HG03565 (cell line): ENCODE measurements at regions not wholly inside any gene's neighbourhood (a gene's known extent, or its start where the extent isn't known, plus 50 kb on each side); places are given as distances from the start of the nearest gene placed in this dataset.

ENCODE experiments used
- ATAC-seq: cut with Tn5 transposase; IDR thresholded peaks from one replicate; pipeline ENCODE4 v1.9.1; 2021; ENCODE audit warnings: mild to moderate bottlenecking, moderate library complexity; ENCODE audit not compliant: unreplicated experiment

DNA sequence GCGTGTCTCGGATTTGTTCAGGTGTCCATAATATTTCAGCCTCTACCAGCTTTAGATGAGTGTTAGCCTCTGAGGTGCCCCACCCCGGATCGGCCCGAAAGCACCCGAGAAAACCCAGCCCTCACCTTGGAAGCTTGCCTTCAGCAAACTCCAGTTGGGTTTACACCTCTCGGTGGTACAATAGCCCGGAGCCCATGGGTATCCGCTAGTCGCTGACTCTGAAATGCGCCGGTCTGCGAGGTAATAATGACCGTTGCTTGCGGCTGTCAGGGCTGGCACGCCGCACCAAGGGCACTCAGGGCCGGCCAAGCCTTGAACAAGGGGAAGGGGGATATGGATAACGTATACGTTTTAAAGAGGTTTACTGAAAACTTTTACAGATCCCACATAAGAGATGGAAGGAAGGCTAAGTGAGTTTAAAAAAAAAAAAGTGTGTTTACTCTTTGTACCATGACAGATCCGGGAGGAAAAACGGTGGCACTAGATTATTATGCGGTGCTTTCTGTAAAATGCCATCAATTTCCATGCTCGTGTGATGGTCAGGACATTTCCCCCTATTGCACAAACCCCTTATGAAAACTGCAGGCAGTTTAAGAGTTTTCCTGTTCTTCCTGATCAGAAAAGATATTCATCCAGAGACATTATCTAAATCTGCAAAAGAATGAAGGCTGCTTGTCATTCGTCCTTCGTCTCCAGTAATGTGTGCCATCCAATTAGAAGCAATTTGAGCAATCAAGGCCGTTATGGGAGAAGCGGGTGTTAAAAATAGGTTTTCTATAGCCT, 124.2 kb downstream of the TMEM161B start:
- no peak for ATAC-seq

DNA sequence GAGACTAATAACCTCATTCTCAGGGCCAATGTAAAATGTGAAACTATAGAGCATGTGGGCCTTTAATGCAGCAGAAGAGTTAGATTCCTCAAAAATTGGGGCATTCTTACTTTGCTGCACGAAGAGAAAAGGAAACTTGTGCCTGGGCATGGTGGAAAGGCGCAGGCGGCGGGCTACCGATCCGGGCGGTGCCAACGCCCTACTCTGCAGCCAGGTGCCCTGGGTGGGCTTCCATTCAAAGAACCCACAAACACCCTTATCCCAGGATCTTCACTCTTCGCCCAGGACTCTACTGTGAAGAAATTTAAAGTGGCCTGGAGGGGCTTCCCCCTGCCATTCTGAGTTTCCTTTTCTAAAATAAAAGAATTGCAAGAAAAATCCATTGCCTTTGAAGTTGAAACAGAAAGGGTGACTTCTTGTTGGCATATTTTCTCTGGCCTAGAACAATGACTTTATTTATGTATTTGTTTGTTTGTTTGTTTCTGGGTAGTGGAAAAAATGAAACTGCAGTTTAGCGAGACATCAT, 124.9 kb downstream of the TMEM161B start:
- no peak for ATAC-seq

DNA sequence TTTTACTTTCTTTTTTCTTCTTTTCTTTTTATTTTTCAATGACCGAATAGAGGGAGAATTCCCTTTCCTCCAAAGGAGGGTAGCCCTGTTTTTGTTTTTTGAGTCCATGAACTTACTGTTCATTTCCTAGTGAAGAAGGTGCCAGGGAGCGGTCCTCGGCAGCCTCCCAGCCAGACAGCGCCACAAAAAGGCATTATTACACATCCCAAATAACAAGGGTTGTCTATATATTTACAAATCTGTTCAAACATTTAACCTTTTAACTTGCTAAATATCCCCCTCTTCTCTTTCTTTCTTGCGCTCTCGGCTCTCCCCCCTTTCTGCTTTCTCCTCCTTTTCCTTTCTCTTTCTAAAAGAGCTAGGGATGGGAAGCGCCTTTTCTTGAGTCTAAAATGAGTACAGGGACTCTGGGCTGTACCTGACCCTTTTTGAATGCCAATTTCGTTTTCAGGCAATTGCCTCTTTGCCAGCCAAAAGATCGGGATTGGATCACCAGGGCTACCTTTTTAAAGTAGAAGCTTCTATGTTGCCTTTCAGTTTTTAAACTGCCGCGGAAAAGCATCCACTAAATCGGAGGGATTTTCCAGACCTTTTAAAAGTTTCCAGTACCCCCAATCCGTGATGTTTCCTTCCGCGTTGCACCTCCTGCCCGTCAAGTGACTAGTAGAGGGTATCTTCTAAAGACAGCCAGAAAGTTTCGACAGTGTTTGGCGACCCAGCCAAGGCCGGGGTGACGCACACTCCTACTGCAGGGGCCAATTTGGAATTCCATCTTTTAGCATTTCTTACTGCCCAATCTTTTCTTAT, 125.6 kb downstream of the TMEM161B start:
- no peak for ATAC-seq

DNA sequence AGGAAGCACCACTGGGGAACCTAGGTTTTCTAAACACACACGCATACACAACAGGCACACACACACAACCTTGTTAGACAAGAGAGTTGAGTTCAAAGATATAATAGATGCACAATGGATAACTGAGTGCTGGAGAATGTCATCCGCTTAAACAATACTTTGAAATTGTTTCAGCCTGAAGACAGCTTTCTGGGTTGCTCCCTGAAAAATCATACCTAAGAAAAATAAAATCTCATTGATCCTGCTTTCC, 126.1 kb downstream of the TMEM161B start:
- ATAC-seq = no peak

DNA sequence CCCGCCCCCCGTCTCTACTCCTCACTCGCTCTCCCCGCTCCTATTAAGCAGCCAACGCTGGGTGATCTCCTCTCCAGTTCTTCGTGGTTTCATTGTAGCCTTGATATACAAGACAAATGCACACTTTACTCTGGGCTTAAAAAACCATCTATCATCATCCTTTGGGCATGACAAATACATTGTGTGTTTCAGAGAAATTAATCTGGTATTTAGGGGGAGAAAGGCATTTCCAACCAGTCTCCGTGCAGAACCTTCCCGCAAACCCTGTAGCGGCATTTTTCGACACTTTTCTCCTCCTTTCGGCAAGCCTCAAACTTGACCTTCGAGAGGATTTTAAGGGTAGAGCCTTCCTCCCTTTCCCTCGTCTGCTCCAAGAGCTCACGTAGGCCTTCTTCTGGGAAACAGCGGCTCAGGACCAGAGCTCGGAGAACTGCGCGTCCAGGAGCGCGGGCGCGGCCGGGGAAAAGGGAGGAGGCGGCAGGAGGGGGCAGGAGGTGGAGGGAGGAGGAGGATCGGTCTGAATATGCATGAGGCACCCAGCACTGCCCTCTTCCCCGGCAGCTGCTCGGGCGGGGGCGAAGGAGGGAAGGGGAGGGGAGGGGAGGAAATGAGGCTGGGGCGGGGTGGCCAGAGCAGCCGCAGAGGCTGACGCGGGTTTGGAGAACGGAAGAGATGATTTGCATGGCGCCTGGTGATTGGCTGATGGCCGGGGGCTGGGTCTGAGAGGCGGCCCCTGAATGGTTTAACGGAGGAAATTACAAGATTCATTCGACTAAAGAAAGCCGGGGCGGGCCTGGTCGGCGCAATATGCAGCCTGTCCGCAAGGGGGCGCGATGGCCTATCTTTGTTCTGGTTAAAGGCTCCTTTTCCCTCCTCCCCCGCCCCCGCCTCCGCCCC, 127.5 kb downstream of the TMEM161B start:
- peak; percentile 91 for ATAC-seq

DNA sequence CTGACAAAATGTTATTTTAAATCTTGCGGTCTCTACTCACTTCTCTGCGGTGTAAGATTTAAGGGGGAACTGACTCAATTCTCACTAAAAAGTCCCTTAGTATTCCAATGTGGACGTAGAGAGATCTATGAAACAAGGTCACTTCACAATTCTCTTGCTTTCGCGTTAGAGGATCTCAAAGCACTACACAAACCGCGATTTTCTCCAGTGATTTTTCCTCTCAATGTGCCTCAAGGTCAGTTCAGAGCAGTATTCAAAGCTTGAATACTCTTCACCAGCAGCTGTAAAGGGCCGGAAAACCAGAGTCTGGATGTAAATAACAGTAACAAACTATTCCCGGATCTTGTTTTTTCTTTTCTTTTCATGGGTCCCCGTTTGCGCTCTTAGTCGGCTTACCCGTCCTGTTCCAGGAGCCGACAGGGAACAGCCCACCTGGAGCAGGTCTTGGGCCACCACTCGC, 128.2 kb downstream of the TMEM161B start:
- no peak for ATAC-seq

DNA sequence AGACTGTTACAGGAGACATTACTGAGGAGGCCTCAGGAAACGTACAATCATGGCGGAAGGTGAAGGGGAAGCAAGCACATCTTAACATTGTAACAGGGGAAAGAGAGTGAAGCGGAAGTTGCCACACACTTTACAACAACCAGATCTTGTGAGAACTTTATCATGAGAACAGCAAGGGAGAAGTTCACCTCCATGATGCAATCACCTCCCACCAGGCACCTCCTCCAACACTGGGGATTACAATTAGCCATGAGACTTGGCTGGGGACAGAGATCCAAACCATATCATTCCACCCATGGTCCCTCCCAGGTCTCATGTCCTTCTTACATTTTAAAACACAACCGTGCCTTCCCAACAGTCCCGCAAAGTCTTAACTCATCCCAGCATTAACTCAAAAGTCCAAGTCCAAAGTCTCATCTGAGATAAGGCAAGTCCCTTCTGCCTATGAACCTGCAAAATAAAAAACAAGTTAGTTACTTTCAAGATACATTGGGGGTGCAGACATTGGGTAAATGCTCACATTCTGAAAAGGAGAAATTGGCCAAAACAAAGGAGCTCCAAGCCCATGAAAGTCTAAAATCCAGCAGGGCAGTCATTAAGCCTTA, 138.3 kb downstream of the TMEM161B start:
- no peak for ATAC-seq

DNA sequence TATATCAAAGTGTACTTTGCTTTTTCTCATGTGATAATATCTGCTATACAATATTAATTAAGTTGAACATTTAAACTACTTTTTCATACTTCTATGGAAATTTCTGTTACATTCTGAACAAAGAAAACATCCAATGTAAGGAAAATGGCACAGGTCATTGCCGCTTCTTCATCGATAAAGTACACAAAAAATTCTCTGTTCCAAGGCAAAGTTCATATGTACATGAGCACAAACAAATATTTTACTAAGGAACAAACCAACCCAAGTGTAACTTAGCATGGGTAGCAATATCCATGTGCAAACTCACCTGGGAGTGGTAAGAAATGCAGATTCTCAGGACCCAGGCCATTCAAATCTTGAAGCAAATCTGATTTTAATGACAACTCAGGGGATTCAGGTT, 139.8 kb downstream of the TMEM161B start:
- ATAC-seq = no peak

DNA sequence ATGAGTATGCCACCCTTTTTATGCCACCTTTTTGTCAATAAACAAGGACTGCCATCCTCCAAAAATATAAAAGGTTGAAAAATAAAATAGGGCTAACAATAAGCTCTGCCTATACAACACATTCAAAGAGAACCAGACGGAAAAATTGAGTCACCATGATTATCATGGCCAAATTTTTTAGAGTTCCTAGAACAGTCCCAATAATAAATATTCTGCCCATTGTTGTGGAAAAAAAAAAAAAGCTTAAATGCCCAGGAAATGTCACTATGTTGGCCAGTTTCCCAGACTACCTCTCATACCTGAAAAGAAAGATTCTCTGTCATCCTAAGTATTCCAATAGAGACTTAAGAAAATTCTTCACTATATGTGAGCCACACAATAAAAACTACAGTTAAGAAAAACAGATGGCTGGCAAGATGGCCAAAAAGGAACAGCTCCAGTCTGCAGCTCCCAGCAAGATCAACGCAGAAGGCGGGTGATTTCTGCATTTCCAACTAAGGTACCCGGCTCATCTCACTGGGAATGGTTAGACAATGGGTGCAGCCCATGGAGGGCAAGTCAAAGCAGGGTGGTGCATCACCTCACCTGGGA, 149.0 kb downstream of the TMEM161B start:
- no peak for ATAC-seq

DNA sequence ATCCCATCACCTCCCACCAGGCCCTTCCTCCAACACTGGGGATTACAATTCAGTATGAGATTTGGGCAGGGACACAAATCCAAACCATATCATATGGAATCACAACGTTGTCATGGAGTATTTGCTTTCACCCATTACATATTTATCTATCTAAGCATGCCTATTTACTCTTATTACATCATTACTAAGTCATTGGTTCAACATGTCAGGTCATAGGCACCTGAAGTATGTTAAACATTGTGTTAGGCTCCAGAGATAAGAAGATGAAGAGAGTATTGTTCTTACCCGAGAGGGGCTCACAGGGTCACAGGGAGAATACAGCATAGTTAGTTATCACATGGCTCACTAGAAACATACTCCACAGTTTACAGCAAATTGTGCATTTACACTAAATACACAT, 150.5 kb downstream of the TMEM161B start:
- ATAC-seq = no peak

DNA sequence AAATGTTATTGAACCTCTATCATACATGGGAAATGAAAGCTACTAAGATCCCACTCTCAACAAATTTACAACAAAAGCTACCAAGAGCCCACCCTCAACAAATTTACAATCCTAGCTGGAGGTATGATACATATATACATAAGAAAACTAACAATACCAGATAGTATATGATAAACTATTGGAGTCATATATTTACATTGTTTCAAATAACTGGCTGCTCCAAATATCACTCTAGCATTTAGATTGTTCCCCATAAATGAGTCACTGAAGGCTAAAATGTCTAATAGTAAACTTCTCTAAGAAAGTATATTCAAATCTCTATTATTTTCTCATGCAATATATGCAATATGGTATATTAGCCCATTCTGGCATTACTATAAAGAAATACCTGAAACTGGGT, 151.1 kb downstream of the TMEM161B start:
- ATAC-seq = no peak

DNA sequence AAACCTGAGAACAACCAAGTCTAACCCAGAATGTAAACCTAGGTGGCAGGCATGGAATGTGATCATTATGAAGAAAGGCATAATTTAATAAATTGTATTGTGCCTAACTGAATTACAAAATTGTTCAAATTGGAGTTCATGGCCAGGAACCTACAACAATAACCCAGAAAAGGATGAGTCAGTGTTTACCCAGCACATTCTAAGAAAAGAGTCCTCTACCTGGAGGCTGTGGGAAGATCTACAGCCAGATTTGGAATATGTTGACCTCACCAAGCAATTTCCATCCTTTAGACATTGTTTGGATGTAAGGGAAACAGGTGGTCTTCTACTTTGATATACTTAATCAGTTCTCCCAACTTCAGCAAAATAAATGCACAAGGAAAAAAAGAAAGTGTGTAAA, 152.2 kb downstream of the TMEM161B start:
- no peak for ATAC-seq

DNA sequence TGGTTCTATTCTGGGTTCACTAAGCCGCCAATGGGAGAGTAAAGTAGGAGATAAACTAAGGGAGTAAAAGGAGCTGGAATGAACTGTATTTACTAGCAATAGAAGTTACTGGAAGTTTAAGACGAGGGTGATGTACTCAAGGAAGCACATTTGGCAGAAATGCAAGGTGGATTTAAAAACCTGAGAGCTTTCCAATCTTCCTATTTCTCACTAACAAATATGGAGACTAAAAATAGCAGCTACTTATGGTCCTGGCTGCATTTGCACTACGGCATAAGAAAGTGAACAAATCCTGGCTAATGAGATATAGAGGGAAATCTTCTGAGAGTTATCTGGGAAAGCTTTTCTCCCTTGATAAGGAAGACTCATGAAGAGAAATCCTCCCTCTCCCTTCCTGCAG, 153.4 kb downstream of the TMEM161B start:
- no peak for ATAC-seq

DNA sequence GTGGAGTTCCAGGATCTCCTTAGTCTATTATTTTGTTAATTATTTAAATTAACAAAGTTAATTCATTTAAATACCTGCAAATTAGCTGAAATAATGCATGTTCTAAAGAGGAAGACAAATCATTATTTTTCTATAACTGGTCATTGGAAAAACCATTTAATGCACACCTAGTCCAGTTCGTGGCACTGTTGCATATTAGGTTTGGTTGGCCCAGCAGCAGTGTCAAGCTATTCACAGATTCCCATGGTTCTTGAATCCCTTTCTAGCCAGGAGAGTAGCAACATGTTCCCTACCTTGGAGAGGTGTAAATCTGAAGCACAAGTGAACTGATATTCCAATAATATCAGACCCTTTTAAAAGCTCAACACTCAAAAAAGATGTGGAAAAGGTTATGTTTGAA, 155.2 kb downstream of the TMEM161B start:
- ATAC-seq = no peak

DNA sequence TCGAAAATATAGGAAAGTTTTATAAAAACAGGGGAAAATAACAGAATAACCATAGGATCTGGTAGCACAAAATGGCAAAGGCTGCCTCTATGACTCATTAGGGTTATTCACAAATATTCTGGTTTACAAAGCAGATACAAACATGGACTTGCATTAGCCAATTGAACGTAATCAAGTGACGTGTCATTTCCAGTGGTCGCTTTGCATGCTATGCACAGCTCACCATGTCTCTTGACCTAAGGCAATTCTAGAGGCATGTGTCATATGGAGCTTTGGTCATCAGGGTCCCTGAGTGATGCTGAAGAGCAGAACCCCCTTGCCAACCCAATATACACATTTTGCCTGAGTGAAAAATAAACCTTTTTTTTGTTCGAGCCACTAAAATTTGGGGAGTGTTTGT, 158.8 kb downstream of the TMEM161B start:
- no peak for ATAC-seq

DNA sequence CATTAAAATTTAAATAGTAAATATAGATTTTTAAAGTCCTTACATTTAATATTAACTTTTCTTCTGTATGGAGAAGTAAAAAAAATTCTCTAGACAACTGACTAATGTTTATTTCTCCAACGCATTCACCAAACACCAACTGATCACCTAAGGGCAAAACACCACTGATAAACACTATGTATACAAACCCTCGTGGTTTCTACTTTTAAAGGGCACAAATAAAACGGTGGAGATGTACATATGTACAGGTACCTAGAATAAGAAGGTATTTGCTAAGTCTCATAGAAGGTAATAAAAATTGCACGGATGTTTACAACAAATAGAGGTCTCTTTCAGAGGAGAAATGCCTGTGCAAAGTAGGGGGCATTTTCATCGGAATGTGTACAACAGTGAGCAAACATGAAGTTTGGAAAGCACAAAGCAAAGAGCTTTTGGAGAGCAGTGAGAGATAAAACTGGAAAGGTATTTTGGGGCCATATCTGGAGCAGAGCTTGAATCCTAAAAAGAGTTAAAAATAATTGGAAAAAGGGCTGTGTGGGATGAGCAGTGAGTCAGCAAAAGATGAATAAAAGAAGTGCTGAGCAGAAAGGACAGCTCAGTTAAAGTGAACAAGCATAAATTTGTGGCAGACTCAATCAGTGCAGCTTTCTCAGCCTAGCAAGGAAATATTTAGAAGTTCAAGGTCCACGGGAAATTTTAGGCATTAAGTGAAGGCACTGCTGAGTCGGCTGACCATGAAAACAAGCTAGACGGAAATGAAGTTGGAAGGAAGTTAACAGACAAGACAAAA, 160.0 kb downstream of the TMEM161B start:
- ATAC-seq = no peak

DNA sequence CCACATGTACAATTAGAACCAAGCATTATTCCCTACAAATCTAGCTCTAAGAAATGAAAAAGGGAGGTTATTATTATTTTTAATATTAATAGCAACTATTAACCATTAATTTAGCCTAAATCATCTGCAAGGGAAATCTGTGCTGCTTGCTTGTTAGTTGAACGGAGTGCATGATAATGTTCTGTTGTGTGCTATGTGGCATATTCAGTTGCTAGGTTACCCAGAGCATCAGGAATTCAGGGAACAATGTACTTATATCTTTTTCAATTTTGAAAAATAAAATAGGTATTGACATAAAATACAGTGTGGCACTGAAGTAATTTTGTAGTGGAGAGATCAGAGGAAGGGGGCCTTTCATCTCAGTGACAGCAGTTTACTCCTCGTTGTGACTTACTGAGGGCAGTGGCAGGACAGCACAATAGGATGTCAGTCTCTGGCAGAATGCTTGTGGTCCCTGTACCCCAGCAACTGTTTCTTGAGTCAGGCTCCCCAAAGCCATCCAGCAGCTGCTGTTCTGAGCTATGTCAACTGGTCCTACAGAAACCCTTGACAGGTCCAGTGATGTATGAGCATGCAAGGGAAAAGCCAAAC, 173.6 kb downstream of the TMEM161B start:
- no peak for ATAC-seq

DNA sequence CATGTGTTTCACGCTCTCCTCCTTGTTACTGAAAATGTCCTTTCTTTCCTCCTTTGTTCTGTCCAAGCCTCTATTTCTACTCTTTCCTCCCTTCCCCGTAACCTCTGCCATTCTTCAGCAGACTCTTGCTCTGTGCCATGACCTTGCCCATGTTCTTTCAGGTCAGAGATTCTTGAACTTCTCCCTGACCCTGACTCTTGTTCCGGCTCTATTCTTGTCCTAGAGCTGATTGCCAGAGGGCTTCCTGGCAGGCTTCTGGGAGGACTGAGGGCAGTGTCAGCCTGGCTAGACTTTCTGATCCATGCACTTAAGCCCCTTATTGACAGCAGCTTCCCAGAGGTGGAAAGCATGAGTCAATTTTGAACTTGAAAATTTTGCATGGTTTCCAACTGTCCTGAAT, 174.2 kb downstream of the TMEM161B start:
- ATAC-seq = no peak

DNA sequence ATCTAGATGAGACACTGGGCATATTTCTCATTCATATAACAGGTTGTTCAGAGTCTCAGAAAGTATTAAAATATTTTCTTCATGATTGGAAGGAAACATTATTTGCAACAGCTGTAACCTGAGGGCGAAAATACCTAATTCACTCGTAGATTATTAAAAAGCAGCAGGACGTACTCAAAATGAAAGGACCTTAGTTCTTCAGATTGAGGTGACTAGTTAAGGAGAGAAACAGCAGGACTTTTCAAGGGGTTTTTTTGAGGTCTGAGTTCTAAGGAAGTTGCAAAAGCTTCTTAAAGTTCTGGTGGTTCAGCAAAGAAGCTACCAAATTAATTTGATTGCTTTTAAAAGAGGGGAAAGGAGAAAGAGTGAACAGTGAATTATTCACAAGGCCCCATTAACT, 174.9 kb downstream of the TMEM161B start:
- no peak for ATAC-seq
